Activated CD8-positive, alpha-beta memory T cell treated with anti-CD3 and anti-CD28 coated beads for 4 hours (primary cell): ENCODE measurements at regions not wholly inside any gene's neighbourhood (a gene's known extent, or its start where the extent isn't known, plus 50 kb on each side); places are given as distances from the start of the nearest gene placed in this dataset.

ENCODE experiments used
- DNase-seq, 2 donors: peaks; one replicate each; pipeline ENCODE4 v3.0.0-alpha.2; 2020; ENCODE audit warnings: low read depth in 2 of 2

DNA sequence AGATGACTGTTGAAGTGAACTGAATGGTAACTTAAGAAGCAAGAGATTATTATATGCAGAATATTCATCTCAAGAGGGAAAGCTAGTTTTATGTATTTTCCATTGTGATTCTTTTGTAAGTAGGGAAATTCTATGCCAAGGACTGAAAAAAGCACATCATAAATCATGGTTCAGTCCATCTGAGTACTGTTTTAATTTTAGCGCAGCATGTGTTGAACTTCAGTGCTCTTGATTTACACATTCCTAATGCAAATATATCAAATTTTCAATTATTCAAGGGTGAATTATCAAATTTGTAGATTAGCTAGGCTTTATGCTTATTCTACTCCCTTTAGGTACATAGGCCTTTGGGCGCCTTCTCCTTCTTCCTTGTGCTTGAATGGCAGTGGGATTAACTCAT, 50.3 kb upstream of the TCF12 start:
- no peak for DNase-seq

- no peak for DNase-seq
Observed at GRCh38 chr15:56866803-56867202, 51.6 kb upstream of the TCF12 start.

DNA sequence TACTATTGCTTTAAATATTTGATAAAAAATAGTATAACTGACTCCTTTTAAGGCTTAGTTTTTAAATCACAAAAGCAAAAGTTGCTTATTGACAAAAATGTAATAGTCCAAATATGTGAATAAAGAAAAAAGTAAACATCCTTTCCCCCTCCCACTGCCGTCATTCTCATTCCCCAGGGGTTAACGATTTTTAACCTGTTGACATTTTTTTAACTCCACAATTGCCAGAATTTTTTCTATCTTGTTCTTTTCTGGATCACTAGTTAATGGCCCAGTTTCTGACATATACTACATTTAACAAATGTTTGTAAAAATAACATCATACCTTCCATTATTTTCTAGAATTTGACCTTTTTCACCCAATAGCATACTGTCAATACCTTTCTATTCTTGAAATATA, 60.6 kb upstream of the TCF12 start:
- DNase-seq: no peak

DNA sequence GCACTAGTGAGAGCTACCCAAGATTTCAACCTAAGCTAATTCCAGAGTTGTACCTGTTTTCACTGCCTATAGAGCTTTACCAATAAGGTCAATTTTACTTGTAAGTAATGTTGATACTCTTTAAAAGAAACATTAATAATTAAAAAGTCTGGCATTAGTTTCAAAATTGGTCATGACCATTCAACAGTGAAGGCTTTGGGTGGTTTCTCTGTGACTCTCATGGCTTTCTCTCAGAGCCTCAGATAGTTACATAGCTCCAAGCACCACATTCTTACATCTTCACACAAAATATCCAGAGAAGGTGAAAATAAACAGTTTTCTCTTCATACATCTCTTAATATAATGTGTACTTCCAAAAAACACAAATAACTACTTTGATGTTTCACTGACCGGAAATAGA, 61.5 kb upstream of the TCF12 start:
- DNase-seq: no peak

- no peak for DNase-seq
Observed at GRCh38 chr15:56844892-56845291, 73.6 kb upstream of the TCF12 start.

GRCh38 chr15:56844471-56844870, 74.0 kb upstream of the TCF12 start:
- no peak for DNase-seq

DNA sequence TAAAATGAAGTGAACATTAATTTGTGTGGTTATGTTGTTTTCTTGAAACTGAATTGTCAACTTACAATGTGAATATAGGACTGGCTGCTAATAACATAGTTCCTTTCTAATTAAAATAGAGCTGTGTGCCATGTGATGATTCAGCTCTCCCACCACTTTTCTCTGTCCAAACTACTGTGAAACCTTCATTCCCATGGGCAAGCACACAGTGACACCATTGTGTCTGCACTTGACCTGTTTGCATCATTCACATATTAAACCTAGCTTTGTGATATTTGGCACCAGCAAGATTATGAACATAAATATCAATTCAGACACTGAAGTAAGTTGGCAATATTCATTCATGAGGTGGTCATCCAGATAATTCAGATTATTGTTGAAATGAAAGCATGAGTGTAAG, 78.8 kb upstream of the TCF12 start:
- no peak for DNase-seq

- DNase-seq: no peak
Observed at GRCh38 chr15:56839099-56839498, 79.3 kb upstream of the TCF12 start.

GRCh38 chr15:56838085-56838484, 80.4 kb upstream of the TCF12 start:
- DNase-seq: no peak

- DNase-seq: no peak
Observed at GRCh38 chr15:56837273-56837672, 81.2 kb upstream of the TCF12 start.

DNA sequence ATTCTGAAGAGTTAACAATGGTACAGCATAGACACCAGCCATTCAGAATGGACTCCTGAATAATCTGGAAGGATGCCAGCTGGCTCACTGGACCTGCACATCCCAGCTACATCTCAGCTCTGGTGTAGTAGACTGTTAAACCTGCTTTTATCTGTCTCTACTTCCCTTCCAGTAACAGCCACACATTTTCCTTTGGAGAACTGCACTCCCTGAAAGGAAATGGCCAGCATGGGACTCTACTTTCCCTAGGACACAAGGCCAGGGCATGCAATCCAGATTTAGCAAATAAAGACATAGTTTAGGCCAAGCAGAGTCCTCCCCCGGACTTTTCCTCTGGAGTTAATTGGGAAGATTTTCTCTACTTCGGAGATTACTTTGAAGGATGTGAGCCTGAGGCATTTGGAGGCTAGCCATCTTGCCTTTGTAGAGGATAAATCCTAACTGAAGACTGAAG, 82.7 kb upstream of the TCF12 start:
- no peak for DNase-seq

GRCh38 chr15:56832125-56832524, 86.3 kb upstream of the TCF12 start:
- DNase-seq: no peak

GRCh38 chr15:56831467-56832005, 86.9 kb upstream of the TCF12 start:
- no peak for DNase-seq

DNA sequence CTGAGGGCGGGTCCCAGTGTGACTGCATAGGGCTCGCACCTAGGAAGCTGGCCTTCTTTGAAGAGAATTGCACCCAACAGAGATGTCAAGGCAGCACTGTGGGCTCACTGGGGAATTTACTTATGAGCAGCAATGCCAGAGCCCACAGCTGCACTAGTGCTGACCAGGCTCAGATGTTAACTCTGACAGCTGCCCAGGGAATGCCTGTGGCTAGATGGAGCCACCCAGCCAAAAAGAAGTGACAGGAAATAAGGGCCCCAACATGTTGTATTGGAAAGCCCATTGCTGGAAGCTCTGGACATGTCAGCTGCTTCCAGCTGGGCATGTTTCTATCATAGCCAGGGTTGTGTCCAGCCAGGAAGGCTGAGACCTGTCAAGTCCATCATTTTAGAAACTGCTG, 90.9 kb upstream of the ZNF280D start:
- no peak for DNase-seq

DNA sequence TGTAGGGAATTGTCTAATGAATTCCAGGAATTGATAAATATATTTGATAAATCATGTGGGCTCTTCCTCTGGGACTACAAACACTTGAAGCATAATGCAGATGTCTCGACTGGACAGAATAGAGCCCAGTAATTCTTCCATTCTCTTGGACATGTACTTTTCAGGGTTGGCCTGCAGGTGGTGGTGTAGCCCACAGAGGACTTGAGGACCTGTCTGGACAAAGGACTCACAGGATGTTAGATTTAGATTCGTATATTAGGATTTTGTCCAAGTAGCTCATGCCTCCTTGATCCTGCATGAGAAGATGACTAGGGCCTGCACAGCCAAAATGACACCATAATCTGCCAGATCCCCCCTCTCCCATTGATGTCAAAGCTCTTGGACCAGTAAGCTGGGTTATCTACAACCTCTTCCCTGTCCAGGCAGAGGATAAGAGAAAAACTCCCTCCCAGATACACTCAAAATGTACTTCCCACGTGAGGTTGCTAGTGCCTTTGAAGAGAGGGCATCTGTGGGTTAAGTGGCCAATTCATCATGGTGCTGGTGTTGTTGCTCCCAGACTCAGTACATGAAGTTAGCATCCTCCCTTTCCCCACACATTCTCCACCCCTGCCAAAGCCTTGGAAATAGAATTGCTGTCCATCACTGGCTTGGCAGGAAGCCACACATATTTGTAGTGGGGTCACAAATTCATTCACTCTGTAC, 88.6 kb upstream of the ZNF280D start:
- peak in 1 of 2 donors; percentile 12 for DNase-seq

DNA sequence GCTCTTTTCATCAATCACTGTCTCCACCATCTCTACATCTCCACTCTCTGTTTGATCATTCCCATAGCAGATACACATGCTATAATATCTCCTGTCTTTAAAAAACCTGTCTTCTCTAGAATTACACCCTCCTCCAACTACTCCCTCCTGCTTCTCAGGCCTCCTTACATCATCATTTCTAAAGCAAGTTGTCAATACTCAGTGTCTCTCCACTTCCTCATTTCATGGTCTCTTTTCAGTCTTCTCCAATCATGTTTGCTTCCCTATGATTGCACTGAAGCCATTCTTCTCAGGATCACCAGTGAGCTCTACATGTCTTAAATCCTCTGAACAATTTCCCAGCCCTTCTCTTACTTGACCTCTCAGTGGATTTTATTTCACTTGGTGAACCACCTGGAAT, 87.0 kb upstream of the ZNF280D start:
- no peak for DNase-seq

DNA sequence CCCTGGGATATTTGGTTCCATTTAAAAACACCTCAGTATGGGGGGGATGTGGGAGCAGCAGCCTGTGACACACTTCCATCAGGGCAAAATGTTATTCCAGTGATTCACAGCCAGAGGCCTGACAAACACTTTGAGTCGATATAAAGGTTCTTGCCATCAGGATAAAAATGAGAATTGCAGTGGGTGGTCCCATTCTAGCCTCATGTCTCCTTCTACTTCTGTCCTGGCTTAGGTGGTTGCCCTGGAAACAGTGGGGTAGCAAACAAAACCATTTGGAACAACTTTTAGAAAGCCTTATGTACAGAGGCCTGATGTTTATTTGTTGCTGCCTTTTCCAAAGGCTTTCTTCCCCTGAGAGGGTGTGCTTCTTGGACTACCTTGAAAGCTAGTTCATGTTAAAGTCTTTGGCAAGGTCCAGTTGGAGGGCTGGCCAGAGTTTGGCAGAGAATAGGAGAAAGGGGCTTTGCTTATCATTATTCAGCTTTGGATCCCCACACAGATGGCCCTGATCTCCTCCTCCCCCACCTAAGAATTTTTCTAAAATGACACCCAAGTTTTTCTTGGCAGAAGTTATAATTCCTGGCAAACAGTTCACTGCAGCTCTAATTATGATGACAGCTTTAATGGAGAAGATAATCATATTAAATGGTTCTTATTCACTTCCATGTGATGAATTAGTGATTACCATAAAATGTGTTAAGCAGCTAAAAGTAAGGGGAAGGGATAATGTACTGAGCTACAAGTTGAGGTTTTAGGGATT, 84.2 kb upstream of the ZNF280D start:
- DNase-seq: no peak

DNA sequence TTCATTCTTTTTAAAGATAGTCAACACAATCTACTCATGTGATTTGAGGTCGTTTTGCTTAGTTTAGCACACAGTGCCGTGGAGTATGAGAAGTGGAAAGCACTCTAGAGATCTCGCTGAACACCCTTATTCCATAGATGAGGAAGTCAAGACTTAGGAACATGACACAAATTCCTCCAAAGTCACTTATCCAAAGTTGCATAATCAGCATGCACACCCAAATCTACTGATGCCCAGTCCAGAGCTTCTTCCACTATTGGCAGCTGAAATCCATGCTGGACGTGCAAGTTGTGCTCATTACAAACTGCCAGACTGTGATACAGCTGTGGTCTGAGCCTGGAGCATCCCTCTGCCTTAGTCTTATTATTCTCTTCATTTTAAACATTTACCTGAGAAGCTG, 83.5 kb upstream of the ZNF280D start:
- no peak for DNase-seq

- DNase-seq: no peak
Observed at GRCh38 chr15:56815247-56815646, 81.9 kb upstream of the ZNF280D start.

DNA sequence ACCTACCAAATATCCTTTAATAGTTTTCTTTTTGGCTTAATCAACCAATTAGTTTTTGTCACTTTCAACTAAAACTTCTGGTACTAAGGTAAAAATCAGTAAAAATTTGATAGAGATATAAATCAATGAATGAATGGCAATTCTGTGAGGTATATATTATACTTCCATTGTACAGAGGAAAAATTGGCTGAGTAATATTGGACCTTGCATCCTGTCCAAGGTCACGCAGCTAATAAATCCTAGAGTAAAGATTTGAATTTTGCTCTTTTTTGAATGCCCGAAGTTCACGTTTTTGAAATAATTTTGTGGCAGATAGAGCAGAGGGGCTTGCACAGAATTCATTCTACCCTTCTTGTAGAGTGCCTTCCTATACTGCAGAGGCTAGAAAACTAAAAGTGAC, 81.1 kb upstream of the ZNF280D start:
- DNase-seq: no peak

- no peak for DNase-seq
Observed at GRCh38 chr15:56813995-56814394, 80.7 kb upstream of the ZNF280D start.

GRCh38 chr15:56812961-56813360, 79.7 kb upstream of the ZNF280D start:
- no peak for DNase-seq

- DNase-seq: no peak
Observed at GRCh38 chr15:56812221-56812620, 78.9 kb upstream of the ZNF280D start.
